ENCODE measurements at regions not wholly inside any gene's neighbourhood (a gene's known extent, or its start where the extent isn't known, plus 50 kb on each side); places are given as distances from the start of the nearest gene placed in this dataset.

DNA sequence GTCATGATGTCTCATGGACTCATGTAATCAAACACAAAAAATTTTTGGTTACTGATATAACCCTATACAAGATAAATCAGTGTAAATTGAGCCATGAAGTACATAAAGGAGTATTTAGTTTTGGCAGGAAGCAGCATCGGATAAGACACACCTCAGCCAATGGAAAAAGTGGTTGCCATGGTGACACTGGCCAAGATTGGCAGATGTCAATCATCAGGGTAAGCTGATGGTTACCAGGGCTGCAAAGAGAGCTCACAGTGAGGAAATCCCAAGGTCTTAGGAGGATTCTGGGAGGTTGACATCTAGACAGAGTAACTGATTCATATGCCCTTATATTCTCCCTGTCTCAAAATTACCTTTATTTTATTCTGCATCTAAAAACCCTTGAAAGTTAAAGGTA lies 203.8 kb upstream of the PCSK2 start:
- DNase-seq = no peak

- no peak for DNase-seq
Observed at GRCh38 chr20:17023806-17024205, 203.0 kb upstream of the PCSK2 start.

DNA sequence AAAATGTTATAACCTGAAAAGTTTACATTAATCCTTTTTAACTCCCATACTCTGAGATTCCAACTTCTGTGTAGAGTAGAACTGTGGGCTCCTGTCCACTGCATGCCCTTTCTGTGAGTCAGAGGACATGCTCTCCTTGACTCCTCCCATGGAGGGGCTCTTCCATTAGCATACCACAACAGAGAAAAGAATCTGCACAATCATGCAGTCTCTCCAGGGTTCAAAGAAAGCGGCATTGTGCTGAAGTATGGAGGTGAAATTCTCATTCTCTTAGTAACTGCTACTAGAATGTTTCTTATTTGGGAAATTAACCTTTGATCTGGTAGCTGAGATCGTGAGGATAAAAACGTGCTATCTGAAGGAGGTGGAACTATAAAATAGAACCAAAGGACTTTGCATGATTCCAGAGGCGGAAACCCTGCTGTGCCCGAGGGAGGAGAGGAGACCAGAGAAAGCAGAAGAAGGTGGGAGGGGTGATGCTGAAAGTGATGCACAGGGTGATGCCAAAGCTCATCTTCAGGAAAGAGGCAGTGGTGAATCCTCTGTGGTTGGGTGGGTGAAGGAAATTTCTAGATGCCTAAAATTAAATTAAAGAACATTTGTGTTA lies 202.2 kb upstream of the PCSK2 start:
- DNase-seq = no peak

GRCh38 chr20:17026346-17026745 lies 200.5 kb upstream of the PCSK2 start:
- no peak for DNase-seq

DNA sequence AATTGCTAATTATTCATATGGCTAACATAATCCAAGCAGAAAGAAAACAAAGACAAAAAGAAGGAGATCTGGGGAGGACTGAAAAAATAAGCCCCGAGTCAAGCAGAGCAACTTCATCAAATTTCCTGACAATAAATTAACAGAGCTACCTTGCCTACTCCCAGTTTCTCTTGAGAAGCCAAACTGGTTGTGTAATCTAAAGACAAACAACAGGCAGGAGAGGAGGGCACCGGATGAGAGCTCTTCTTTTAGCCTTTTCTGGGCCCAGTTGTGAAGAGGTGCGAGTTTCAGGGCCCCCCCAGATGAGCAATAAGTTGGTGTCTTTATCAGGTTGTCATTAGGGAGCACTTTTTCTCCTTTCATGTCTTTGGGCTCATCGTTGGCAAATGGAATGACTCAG lies 197.1 kb upstream of the PCSK2 start:
- no peak for DNase-seq

DNA sequence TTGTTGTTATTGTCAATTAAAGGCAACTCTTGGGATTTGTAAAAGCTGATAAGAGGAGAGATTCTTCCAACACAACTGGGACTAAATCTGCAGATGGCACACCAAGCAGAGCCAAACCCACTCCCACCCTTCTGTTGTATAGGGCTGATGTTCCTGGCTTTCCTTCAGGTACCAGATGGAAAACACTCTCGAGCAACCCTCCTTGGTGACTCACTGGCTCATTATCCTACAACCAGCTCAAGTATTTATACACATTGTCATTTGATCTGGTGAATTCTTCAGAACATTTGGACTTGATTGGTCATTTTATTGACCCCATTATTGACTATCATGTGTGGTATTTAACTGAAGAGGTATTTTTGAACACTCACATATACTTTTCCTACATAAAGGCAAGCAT lies 190.3 kb upstream of the PCSK2 start:
- no peak for DNase-seq

GRCh38 chr20:17042122-17042521 lies 184.7 kb upstream of the PCSK2 start:
- DNase-seq = no peak

DNA sequence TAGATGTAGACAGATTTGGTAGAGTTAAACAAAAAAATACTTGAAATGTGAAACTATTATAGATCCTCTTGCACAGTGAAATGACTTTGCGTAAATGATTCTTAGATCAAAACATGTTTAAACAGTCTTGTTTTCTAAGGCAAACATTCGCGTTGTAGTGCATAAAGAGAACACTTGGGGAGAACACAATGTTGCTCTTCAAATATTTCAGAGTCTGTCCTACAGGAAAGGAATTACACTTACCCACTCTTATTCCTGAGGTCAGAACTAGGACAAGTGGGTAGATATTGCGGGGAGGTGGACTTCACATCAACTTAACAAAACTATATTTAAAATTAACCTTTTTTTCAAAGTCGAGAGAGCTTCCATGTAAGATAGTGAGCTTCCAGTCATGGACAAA lies 183.5 kb upstream of the PCSK2 start:
- DNase-seq = no peak

GRCh38 chr20:17044891-17045290 lies 181.9 kb upstream of the PCSK2 start:
- no peak for DNase-seq

DNA sequence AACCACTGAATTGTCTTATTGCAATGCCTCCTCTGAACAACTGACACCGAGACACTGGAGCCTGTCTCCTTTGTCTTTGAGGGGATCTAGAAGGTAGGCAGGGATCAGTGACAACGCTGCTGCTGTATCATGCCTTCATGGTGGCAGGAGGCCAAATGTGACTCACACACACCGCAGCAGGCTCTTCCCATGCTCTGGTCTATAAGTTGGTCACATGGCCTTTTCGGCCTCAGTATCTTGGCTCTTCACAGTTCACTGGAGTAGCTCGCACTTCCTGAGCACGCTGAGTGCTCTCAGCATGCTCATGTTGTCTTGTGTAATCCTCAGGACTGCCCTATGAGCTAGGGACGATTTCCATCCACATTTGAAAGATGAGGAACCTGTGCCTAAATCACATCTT lies 167.4 kb upstream of the PCSK2 start:
- DNase-seq = no peak

DNA sequence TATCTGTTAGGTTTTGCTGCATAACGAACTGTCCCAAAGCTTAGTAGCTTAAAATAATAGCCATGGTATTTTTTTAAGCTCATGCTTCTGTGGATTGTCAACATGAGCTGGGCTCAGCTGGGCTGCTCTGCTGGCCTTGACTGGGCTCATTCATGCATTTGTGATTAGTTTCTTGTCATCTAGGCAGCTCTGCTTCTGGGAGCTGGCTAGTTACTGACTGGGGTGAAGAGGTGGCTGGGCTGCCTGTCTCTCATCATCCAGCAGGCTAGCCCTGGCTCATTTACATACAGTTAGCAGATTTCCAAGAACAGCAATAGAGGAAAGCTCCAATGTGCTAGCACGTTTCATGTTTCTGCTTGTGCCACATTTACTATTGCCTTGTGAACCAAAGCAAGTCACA lies 165.1 kb upstream of the PCSK2 start:
- no peak for DNase-seq

DNA sequence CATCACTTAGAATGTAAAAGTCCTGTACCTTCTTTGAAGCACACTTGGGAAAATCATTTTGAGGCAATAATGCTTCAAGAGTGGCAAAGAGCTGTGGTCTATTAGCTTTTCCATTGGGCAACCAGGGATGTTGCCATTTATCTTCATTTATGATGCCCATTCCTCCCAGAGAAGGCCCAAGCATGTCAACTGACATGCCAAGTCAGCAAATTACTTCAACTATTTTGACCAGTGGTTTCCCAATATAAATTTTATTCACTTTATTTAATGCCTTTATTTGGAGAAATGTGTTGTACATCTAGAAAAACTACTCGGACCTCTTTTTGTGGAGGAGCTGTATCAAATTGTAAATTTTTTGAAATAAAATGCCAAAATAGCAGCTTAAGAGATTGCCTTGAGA lies 164.1 kb upstream of the PCSK2 start:
- no peak for DNase-seq

DNA sequence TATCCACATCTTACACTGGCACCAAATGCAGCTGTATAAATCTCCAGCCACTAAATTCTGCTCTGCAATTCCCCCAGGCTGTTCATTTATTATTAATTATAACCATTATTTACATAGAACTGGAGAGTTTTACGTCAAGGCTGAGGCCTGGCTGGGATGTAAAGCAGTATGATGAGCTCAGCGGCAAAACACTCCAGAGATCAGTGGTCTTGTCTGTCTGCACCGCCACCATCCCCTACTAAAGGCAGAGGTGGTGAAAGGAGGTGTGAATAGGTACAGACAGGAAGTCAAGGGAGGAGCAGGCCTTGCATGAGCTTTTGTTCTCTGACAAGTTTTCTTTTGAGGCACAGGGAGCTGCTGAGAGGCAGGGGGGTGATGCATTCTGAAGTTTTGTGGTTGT lies 159.9 kb upstream of the PCSK2 start:
- DNase-seq = no peak

DNA sequence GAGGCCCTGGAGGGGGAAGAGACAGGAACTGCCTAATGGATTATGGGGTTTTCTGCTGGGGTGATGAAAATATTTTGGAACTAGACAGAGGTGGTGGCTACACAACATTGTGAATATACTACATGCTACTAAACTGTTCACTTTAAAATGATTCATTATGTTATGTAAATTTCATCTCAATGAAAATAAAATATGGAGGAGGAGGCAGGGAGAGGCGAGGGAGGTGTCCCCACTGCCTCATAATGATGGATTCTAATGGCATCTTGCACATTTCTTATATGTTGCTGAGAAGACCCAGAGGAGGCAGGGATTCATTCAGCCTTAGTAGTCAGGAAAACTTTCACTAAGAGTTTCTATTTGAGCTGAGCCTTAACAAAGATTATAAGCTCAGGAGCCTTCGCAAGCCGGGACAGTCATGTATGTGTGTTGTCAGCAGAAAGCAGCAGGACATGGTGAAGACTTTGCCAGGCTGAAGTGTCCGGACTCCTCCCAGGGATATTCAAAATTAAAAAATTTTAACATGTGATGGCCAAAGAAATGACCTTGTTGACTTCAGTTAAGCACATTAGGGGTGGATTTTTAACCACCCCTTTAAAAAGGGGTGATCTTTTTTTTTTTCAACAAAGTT lies 158.6 kb upstream of the PCSK2 start:
- DNase-seq = no peak

- DNase-seq = no peak
Observed at GRCh38 chr20:17077030-17077429, 149.8 kb upstream of the PCSK2 start.

- DNase-seq = no peak
Observed at GRCh38 chr20:17083738-17084137, 143.1 kb upstream of the PCSK2 start.

- DNase-seq = no peak
Observed at GRCh38 chr20:17084909-17085308, 141.9 kb upstream of the PCSK2 start.

- DNase-seq = no peak
Observed at GRCh38 chr20:17093782-17094181, 133.1 kb upstream of the PCSK2 start.

DNA sequence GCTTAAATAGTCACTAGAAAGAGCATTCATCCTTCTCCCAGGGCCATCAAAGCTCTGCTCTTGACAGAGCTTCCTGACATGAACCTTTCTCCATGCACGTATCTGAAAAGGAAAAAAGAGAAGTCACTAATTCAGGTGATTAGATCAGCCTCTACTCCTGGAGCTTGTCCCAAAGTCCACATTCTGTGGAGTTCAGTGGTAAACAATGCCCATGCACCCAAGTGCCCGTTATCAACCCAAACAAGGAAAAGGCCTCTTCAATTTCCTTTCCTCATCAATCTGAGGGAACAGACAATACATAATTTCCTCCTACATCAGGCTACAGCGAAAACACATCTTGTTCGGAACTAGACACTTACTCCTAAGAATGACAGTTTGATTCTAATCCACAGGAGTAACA lies 129.2 kb upstream of the PCSK2 start:
- no peak for DNase-seq

DNA sequence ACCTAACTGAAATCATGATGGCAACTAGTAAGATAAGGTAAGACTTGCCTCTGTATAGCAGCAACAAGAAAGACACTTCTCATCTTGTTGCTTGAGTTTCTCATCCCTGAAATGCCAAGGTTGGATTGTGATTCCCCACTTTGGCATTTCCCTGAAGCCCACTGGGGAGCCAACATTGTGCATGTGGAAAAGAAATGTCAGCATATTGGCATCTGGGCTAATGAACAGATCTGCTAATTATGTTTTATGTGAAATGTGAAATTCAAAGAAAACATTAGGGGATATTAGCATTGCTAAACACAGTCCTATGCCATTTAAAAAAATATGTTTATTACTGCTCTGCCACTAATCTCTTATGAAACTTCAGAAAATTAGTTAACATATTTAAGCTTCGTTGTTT lies 126.3 kb upstream of the PCSK2 start:
- DNase-seq = no peak

- DNase-seq = no peak
Observed at GRCh38 chr20:17107127-17107526, 119.7 kb upstream of the PCSK2 start.

GRCh38 chr20:17108896-17109295 lies 117.9 kb upstream of the PCSK2 start:
- DNase-seq = no peak

- no peak for DNase-seq
Observed at GRCh38 chr20:17109307-17109706, 117.5 kb upstream of the PCSK2 start.

DNA sequence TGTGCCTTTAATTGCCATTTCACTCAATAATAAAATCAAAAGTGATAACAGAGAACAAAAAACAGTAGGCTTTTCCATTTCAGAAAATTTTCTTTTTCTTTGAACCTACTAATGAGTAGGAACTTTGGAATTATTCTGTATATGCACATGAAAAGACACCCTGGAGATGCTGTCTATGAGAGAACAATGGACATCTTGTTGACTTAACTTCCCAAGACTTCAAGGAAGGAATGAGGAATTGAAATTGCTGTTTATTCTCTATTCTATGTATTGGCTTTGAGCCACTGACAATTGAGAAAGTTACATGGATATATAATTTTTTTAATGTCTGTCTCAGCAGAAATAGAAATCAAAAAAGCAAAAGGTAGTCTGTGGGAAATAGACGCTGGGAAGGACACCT lies 98.6 kb upstream of the PCSK2 start:
- no peak for DNase-seq

DNA sequence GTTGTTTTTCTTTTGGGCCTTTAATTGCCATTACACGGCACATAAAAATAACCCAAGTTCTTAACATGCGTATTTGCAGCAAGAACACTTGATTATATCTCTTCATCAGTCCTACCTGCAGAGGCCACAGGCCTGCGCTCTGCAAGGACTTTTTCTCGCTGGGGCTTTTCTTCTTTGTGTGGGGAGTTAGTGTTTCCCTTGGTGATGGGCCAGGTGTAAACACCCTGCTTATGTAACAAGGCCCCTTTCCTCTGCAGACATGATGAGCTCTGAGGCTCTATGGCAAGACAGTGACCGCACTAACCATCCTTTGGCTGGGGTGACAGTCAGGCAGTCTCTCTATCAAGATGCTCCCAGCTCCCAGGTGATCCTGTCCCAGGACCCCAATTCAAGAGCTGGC lies 97.8 kb upstream of the PCSK2 start:
- DNase-seq = no peak
